ENCODE measurements at regions not wholly inside any gene's neighbourhood (a gene's known extent, or its start where the extent isn't known, plus 50 kb on each side); places are given as distances from the start of the nearest gene placed in this dataset.

DNA sequence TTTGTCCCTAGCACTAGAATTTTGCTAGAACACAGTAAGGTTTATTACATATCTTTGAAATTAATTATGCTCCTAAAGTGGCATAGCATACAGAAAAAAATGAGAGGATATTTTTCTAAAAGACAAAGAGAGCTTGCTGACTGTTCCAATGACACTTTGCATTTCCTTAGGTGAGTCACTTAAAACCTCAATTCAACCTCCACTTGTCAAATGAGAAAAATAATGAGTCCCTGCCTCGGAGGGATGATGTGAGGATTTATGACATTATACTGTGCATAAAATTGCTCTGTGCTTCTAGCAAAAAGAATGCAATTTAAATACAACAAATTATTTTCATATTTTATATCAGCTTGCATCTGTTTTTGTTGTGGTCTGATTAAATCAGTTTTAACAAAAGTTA lies 1417.0 kb upstream of the ALCAM start:
- H3K27ac ChIP-seq (replicated peaks), result no peak overlapping the region
- no peak overlapping the region for H3K4me3 ChIP-seq (replicated peaks; ENCODE audit: insufficient read depth, low read length)
- TF ChIP-seq GABPA (IDR thresholded peaks at IDR 0.05; ENCODE audit: low read depth) (no peak), POLR2AphosphoS5 (IDR thresholded peaks at IDR 0.05; ENCODE audit: low read depth) (no peak)
- no peak for DNase-seq (ENCODE audit: low read depth in 1 of 2, low spot score in 1 of 2)
- H3K27me3 ChIP-seq (ENCODE audit: insufficient read depth, poor library complexity, severe bottlenecking), result no peaks in the 10 kb centered on the region

DNA sequence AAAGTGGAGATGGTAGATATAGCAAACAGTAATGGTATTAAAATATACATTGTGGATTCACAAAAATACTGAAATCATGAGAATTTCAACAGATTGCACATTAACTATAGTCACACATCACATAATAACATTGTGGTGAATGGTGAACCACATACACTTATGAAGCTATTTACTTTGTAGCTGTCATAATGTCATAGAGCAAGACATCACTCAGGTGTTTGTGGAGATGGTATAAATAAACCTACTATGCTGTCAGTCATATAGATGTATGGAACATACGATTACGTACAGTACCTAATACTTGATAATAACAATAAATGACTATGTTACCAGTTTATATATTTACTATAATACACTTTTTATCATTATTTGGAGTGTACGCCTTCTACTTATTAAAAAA lies 1416.0 kb upstream of the ALCAM start:
- Histone ChIP-seq H3K4me3 (replicated peaks; ENCODE audit: insufficient read depth, low read length) (no peak overlapping the region), H3K27ac (replicated peaks) (no peak overlapping the region), H3K27me3 (ENCODE audit: insufficient read depth, poor library complexity, severe bottlenecking) (no peaks in the 10 kb centered on the region)
- no peak for DNase-seq (ENCODE audit: low read depth in 1 of 2, low spot score in 1 of 2)
- TF ChIP-seq POLR2AphosphoS5 (IDR thresholded peaks at IDR 0.05; ENCODE audit: low read depth) (no peak), GABPA (IDR thresholded peaks at IDR 0.05; ENCODE audit: low read depth) (no peak), SPI1 (IDR thresholded peaks at IDR 0.05; ENCODE audit: borderline replicate concordance, low read depth) (no peak)
- TF ChIP-seq, protein P1, sequence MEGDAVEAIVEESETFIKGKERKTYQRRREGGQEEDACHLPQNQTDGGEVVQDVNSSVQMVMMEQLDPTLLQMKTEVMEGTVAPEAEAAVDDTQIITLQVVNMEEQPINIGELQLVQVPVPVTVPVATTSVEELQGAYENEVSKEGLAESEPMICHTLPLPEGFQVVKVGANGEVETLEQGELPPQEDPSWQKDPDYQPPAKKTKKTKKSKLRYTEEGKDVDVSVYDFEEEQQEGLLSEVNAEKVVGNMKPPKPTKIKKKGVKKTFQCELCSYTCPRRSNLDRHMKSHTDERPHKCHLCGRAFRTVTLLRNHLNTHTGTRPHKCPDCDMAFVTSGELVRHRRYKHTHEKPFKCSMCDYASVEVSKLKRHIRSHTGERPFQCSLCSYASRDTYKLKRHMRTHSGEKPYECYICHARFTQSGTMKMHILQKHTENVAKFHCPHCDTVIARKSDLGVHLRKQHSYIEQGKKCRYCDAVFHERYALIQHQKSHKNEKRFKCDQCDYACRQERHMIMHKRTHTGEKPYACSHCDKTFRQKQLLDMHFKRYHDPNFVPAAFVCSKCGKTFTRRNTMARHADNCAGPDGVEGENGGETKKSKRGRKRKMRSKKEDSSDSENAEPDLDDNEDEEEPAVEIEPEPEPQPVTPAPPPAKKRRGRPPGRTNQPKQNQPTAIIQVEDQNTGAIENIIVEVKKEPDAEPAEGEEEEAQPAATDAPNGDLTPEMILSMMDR (IDR thresholded peaks at IDR 0.05; ENCODE audit: insufficient read depth, low read length), result no peak
- TF ChIP-seq, protein P2, sequence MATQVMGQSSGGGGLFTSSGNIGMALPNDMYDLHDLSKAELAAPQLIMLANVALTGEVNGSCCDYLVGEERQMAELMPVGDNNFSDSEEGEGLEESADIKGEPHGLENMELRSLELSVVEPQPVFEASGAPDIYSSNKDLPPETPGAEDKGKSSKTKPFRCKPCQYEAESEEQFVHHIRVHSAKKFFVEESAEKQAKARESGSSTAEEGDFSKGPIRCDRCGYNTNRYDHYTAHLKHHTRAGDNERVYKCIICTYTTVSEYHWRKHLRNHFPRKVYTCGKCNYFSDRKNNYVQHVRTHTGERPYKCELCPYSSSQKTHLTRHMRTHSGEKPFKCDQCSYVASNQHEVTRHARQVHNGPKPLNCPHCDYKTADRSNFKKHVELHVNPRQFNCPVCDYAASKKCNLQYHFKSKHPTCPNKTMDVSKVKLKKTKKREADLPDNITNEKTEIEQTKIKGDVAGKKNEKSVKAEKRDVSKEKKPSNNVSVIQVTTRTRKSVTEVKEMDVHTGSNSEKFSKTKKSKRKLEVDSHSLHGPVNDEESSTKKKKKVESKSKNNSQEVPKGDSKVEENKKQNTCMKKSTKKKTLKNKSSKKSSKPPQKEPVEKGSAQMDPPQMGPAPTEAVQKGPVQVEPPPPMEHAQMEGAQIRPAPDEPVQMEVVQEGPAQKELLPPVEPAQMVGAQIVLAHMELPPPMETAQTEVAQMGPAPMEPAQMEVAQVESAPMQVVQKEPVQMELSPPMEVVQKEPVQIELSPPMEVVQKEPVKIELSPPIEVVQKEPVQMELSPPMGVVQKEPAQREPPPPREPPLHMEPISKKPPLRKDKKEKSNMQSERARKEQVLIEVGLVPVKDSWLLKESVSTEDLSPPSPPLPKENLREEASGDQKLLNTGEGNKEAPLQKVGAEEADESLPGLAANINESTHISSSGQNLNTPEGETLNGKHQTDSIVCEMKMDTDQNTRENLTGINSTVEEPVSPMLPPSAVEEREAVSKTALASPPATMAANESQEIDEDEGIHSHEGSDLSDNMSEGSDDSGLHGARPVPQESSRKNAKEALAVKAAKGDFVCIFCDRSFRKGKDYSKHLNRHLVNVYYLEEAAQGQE (IDR thresholded peaks at IDR 0.05; ENCODE audit: insufficient replicate concordance, low read depth), result no peak

DNA sequence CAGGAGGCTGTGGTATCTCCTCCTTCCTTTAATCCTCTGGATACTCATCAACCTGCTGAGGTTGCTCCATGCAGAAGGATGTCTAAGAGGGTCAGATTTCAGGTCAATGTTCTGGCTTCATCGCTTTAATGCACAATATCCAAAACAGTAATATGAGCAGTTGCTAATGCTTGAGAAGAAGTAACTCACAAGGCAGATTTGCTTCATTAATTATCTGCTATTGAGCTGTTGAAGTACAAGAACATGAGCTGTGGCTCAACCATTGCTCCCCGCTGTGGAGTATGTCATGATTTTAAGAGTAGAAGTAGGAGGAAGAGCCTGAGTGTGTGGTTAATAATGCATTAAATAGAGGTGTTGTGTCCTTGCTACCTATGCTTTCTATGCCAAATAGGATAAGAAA lies 1412.9 kb upstream of the ALCAM start:
- no peak for DNase-seq (ENCODE audit: low read depth in 1 of 2, low spot score in 1 of 2)
- no peak overlapping the region for H3K4me3 ChIP-seq (replicated peaks; ENCODE audit: insufficient read depth, low read length)
- TF ChIP-seq POLR2AphosphoS5 (IDR thresholded peaks at IDR 0.05; ENCODE audit: low read depth), result no peak
- no peak for TF ChIP-seq SPI1 (IDR thresholded peaks at IDR 0.05; ENCODE audit: borderline replicate concordance, low read depth)

DNA sequence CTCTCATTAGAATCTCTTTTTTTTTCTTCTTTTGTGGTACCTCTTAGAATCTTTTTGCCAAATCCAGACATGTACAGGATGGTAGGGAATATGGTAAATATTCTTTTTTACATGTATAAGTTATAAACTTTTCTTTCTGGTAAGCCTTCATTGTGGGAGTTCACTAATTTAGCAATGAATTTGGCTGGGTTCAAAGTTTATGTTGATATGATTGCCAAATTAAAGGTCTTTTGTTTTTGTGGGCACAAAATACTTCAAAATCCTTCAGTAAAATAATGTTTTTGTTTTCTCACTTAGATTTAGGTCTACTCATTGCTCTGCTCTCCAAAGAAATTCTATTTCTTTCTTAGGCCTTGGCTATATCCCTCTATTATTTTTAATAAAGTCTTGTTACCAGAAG lies 1405.9 kb upstream of the ALCAM start:
- no peak overlapping the region for H3K4me3 ChIP-seq (replicated peaks; ENCODE audit: insufficient read depth, low read length)
- no peak overlapping the region for H3K27ac ChIP-seq (replicated peaks)
- no peak for DNase-seq (ENCODE audit: low read depth in 1 of 2, low spot score in 1 of 2)
- H3K27me3 ChIP-seq (ENCODE audit: insufficient read depth, poor library complexity, severe bottlenecking), result no peaks in the 10 kb centered on the region
- TF ChIP-seq POLR2AphosphoS5 (IDR thresholded peaks at IDR 0.05; ENCODE audit: low read depth), result no peak
- no peak for TF ChIP-seq GABPA (IDR thresholded peaks at IDR 0.05; ENCODE audit: low read depth)
- no peak for TF ChIP-seq SPI1 (IDR thresholded peaks at IDR 0.05; ENCODE audit: borderline replicate concordance, low read depth)
- TF ChIP-seq, protein P2 (IDR thresholded peaks at IDR 0.05; ENCODE audit: insufficient replicate concordance, low read depth), result no peak
- TF ChIP-seq, protein P1 (IDR thresholded peaks at IDR 0.05; ENCODE audit: insufficient read depth, low read length), result no peak

More for the DNA sequence above, 1412.9 kb upstream of the ALCAM start:
- Histone ChIP-seq H3K27ac (replicated peaks) (no peak overlapping the region), H3K27me3 (ENCODE audit: insufficient read depth, poor library complexity, severe bottlenecking) (no peaks in the 10 kb centered on the region)

DNA sequence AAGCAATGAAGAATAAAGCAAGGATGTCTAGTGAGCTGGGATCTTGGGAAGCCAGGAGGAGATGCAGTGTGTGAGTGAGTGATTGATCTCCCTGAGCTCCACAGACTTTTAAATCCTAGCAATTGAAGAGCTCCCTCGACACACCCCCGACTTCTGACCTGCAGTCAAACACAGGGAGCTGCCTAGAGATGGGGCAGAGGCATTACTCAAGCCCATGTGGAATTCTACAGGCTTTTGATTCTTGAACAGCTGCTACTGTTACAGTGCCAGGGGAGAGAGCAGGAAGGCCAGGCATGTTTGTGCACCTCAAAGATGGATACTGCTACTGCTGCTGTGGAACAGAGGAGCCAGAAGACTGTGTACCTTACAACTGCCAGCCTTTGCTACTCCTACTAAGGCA lies 1403.1 kb upstream of the ALCAM start:
- Histone ChIP-seq H3K4me3 (replicated peaks; ENCODE audit: insufficient read depth, low read length) (no peak overlapping the region), H3K27ac (replicated peaks) (no peak overlapping the region), H3K27me3 (ENCODE audit: insufficient read depth, poor library complexity, severe bottlenecking) (no peaks in the 10 kb centered on the region)
- no peak for TF ChIP-seq SPI1 (IDR thresholded peaks at IDR 0.05; ENCODE audit: borderline replicate concordance, low read depth)
- TF ChIP-seq GABPA (IDR thresholded peaks at IDR 0.05; ENCODE audit: low read depth), result no peak
- TF ChIP-seq, protein P1 (IDR thresholded peaks at IDR 0.05; ENCODE audit: insufficient read depth, low read length), result no peak
- TF ChIP-seq, protein P2 (IDR thresholded peaks at IDR 0.05; ENCODE audit: insufficient replicate concordance, low read depth), result no peak
- TF ChIP-seq POLR2AphosphoS5 (IDR thresholded peaks at IDR 0.05; ENCODE audit: low read depth), result no peak
- no peak for DNase-seq (ENCODE audit: low read depth in 1 of 2, low spot score in 1 of 2)

Measured in HL-60 (cell line).